Activated T-cell treated with anti-CD3 and anti-CD28 coated beads for 1 hour (primary cell): ENCODE measurements at regions not wholly inside any gene's neighbourhood (a gene's known extent, or its start where the extent isn't known, plus 50 kb on each side); places are given as distances from the start of the nearest gene placed in this dataset.

ENCODE experiments used
- DNase-seq: peaks from one replicate; pipeline ENCODE4 v3.0.0-alpha.2; 2020; ENCODE audit warnings: low read depth

DNA sequence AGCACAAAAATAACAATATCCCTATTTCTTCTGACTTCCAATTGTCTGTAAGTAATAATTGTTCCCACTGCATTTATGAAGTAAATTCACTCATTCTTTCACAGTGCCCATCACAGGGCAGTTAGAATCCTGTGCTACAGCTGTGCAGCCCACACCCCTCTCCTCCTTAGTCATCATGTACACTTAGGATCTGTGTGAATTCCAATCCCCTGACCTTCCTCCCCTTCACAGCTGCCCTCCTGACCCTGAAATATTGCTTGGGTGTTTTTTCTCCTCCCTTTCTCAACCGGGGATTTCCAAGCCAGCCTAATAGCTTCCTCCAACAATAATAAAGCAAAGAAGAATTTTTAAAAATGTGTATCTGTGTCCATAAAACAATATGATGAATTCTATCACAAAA, 91.5 kb upstream of the BEND6 start:
- DNase-seq, result no peak

DNA sequence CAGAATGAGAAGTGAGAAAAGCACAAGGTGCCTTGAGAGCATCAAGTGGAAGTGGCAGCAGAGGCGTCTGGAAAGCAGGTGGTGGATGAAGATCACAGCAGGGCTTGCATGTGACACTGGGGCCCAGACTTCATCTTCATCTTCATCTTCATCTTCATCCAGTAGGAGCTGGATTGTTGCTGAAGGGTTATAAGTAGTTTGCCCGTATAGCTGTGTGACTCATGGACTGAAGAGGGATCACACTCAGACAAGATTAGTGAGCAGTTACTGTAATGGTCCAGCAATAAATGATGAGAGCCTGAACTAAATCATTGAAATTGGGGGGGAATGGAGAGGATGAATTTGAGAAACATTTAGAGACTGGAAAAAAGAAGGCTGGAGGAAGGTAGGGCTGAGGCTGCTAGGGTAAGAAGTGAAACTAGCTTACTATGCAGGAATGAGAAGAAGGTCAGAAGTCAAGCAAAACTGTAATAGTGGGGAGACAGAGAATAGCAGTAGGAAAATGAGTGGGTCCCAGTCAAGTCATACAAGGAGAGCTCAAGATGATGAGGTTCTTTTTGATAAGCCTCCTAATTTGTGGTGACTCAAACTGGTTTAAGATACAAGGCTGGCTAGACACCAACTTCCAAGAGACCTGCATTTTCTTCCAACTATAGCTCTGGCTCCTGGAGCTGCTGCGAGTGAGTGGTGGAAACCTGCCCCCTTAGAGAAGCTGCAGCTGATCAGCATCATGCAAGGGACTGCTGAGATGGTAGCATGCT, 92.3 kb upstream of the BEND6 start:
- DNase-seq, result no peak

DNA sequence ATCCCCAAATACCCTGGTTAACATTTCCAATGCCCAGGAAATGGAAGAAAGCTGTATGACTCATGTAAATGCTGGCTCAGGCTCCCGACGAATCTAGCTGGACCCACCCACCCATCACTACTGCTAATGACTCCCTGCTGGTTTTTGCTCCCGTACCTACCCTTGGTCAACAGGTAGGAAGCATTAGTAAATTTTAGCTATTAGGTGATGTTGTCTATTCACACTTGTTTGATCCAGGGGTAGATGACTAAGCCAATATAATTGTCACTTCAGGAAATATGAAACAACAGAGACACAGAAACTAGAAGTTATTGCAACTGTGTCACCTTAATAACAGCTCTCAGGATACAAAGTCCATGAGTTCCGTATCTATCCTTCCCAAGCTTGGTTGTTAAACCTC, 94.4 kb upstream of the BEND6 start:
- no peak for DNase-seq

DNA sequence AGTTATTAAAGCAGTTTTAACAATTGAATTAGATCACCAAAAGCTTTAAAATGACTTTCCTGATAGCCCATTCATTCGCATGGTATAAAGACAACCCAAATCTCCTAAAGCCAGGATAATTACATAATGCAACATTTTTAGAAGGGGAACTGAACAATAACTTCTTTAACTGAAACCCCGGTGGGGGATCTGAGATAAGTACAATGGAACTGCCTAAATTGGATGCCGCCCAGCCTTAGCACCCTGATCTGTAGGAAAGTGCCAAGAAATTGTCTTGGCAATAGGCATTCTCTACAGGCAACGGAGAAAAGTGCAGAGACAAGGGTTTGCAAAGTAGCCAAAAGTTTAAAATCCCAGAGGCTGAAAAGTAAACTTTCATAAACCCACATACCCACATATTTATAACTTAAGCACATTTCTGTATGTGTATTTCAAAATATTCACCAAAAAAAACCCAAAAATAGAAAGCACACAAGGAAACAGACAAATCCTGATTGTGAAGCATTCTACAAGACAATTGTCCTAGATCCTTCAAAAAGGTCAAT, 98.8 kb upstream of the BEND6 start:
- no peak for DNase-seq

DNA sequence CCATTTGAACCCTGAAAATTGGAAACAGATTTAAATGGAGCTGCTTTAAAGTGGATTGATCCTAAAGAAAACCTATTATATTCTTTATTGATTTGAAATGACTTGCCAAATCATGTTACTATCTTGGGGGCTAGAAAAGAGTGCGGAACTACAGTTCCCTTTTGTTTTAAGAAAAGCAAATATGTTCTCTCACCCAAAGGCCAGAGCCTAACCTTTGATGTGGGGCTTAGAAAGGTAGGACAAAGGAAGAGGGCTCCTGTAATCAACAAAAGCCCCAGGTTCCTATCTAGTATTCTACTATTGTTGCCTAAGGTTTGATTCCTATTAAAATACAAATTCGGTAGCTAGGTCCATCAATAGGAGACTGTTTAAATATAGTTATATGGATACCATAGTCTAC, 100.8 kb upstream of the BEND6 start:
- no peak for DNase-seq

DNA sequence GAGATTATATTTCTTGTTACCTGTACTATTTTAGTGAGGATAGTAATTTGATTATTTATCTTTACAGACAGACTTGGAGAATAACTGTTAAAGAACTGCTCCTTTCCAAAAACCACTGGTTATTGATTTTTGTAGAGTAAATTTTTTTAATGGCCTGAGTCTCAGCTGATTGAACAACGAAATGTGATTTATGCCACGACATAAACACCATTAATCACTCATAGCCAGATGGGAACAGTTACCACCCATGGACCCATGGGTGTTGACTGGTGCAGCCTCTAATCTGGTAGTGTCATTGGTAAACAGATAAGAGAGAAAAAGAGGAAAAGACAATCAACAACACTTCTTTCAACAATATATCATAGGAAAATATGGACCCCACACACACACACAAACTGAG, 101.4 kb upstream of the BEND6 start:
- no peak for DNase-seq

DNA sequence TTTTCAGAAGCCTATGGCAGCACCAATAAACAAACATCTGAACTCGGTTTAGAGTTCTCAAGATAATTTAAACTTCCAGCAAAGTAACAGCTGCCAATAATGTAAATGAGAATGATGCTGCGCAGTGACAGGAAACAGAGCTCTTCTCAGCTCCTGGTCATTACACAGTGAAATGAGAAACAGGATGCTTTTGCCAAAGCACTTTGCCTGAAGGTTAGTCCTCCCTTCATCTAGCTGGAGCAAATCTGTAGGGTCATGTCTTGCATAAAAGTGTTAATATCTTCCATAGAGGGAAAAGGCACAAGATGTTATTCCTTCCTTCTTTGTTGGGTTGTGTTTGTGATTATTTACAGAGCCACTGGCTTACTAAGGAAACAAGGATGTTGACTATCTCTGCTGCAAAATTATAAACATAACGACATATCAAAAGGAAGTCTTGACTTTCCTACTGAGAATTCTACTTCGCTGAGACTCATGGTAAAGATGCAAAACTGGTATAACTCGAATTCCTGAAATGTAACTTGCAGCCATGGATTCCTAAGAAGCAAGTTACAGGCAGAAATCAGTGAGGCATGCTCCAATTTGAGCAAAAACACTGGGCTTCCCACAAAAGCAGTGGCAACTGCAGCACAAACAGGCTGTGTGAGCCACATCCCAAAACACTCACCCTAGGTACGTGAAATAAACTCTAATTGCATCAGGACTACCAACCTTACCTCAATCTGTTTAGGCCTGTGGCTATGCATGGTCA, 102.5 kb upstream of the BEND6 start:
- no peak for DNase-seq

DNA sequence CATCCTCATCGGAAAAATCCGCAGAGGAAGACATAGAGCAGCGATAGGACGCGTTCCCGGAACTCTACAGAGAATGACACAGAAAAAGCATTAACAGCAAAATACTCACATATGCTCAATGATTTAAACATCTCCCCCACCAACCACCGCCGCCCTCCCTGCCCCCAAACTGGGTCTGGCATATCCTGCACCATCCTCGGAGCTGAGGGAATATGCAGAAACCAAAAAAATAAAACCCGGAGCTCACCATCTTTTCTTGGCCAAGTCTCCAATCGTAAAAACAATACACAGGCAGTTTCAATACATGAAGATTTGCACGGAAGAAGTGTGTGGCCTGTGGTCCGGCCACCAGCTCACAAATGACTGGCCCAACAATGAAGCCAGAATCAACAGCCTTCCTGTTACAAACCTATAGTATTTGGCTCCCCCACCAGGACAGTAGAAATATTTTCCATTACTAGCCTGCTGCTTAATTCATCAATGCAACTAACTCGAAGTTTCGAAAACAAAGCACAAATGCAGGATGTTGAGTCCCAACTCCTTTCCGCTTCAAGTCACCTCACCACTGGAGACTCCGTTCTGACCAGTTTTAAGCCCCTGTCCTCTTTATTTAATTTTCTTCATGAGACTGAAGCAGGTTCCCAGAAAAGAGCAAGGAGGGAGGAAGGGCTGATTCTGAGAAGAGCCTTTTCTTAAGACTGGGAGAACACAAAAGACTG, 103.2 kb upstream of the BEND6 start:
- DNase-seq, result no peak

DNA sequence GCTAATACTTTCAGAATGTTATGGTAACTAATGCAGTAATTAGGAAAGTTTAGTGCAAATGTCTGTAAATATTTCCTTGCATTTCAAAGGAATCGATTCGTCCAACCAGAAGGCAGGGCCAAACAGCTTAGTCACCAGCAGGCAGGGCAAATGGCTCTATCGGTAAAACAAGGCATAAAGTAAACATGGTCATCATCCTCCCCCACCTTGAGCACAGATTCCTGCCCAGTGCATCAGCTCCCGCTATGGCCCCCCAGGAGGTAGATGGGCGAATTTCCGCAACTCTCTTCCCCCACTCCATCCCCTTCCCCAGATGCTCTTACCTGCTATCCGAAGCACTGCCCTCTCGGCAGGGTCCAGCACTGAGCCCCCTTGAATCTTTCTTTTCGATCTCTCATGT, 103.8 kb upstream of the BEND6 start:
- DNase-seq, result no peak

DNA sequence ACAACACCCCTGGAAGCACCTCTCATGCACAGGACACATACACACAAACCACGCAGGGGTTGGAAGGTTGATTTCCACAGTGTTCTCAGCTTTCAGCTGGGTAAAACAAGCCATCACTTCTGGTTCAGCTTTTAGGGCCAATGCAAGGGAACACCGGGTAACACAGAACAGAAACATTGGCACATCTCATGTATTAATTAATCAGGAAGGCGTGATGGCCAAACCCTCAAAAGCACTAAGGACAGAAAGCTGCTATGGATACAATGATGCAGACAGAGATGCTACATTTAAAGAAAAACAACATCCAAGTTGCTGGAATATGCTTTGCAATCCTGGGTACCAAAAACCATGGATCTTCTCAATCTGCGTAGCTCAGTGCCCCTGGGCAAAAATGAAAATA, 104.3 kb upstream of the BEND6 start:
- no peak for DNase-seq

DNA sequence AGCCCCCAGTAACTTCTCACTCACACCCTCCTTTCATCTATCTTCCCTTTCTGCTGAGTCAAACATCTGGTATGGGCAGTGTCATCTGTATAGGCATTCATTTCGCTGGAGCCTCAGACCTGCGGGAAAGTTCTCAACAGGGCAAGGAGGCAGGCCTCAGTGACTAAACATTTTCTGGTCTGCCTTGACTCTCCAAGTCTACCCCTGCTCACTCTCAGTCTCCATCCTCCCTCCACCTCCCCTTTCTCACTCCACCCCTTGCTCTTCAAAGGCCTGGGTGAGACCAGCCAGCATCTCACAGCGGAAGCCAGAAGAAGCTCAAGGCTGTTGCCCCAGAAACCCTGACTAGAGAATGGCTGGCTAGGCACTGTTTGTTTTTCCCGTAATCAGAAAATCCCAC, 105.0 kb upstream of the BEND6 start:
- DNase-seq, result no peak

DNA sequence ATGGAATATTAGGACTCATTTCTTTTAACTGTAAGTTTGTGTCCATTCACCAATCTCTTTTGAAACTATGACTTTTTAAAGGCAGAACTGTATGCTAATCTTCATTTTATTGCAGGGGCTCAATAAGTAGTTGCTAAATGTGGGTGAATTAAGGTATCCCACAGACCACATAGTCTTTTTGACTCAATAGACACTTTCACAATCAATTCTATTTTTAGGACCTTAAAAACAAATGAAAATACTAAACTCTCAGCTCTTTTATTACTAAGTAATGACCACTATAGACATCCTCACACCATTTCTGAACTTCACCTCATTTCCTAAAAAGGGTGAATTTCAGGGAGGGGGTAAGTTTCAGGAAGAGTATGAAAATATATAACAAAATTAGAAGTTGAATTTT, 106.8 kb upstream of the BEND6 start:
- no peak for DNase-seq

DNA sequence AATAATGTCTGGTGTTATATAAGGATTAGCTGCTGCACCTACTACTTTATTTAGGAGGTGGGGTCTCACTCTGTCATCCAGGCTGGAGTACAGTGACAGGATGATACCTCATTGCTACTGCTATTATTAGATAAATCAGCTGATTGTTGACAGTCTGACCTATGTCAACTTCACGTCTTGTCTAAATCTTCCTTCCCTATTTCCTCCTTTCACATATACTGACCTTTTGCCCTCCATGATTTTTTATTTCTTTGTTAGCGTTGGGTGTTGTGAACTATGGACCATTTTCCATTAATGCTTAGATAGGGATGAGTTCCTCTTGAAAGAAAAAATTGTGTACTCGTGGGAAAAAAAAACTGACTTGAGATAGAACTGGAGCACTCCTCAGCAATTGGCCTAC, 109.9 kb upstream of the BEND6 start:
- DNase-seq, result no peak

DNA sequence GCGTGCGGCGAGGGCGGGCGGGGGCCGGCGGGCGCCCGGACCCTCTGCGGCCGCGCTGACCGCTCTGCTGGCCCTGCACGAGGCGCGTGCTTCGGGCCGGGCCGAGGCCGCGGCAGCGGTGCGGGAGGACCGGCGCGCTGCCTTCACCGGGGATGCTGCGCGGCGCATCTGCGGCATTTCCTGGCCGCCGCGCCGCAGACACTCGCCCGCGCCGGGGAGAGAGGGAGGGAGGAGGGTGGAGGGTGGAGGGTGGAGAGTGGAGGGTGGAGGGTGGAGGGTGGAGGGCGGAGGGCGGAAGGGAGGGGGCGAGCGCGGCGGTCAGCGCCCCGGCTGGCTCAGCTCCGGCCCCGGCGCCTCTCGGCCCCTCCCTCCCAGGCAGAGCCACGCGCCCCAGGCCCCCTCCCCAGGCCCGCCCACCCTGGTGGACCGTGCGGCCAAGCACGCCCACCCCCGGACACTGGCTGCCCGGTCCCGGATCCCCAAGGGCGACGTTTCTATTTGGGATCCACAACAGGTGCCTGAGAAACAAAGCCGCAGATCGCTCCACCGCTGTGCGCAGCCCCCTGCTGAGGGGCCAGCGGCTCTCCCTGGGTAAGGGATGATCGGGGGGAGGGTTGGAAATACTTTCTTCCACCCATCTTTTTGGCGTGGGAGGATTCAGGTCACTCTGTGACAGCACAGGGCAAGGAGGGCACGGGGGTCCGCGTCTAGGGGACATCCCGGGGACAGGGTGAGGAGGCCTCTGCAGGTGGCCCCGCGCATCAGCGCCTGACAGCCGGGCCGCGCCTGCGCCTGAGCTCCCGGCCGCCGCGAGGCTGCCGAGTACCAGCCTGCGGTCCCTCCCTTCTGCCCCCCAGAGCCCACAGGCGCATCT, 111.2 kb upstream of the BEND6 start:
- peak; percentile 17 for DNase-seq

DNA sequence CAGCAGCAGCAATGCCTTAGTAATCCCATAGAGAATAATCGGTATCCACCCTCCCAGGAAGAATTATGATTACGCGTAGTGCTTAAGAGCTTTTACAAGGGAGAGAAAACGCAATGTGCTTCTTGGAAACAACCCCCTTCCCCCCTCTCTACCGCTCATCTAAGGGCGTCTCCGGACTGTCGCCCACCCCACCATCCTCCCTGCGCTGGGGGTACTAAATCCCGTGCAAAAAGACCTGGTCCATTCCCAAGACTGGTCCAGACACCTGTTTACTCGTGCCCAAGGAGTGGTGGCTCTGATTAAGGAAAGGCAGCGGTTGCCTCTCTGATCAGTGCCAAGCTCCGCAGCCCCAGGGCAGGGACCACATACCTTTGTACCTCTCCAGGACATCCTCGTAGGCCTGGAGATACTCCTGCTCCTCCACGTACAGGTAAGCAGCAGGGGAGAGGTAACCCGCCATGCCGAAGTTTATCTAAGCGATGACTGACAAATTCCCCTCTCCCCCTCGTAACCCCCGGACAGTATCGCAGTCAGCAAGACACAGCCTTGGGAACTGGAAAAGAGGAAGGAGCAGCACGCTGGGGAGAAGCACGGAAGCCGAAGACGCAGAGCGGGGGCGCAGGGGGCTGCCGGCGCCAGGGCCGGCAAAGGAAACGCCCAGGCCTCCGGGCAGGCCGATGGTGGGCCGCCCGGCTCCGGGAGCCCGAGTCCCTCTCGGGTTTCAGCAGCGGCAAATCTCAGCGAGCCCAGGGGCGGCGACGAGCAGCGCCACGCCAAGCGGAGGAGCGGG, 112.0 kb upstream of the BEND6 start:
- DNase-seq, result no peak

DNA sequence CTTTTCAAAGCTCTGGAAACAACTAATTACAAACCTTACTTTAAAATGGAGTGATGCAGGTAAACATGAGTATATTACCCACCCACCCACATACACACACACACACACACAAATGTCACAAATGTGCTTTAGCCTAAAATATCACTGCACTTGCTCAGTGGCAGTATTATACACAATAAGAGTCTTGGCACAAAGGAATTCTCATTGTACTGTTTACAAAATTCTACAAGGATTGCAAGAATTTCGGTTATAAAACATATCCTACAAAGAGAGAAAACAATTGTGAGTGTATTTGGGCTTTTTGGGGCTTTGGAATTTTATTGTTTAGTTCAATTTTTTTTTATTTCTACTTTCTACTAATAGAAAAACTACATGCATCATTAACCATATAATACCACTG, 113.2 kb upstream of the BEND6 start:
- no peak for DNase-seq

DNA sequence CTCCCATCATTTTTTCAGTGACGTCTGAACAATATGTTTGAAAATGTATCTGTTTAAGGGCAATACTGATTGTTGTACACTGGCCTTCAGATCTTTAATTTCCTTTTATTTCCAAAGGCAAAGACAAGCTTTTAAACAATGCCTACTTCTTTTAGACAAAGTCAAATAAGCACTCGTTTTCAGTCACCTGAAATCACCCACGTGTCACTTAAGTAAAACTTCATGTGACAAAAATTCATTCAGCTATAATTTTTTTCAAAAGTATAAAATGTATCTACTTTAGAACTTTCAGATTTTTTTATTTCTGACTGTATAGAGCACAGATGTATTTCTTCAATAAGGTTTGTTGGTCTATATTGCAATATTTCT, 113.5 kb upstream of the BEND6 start:
- no peak for DNase-seq

DNA sequence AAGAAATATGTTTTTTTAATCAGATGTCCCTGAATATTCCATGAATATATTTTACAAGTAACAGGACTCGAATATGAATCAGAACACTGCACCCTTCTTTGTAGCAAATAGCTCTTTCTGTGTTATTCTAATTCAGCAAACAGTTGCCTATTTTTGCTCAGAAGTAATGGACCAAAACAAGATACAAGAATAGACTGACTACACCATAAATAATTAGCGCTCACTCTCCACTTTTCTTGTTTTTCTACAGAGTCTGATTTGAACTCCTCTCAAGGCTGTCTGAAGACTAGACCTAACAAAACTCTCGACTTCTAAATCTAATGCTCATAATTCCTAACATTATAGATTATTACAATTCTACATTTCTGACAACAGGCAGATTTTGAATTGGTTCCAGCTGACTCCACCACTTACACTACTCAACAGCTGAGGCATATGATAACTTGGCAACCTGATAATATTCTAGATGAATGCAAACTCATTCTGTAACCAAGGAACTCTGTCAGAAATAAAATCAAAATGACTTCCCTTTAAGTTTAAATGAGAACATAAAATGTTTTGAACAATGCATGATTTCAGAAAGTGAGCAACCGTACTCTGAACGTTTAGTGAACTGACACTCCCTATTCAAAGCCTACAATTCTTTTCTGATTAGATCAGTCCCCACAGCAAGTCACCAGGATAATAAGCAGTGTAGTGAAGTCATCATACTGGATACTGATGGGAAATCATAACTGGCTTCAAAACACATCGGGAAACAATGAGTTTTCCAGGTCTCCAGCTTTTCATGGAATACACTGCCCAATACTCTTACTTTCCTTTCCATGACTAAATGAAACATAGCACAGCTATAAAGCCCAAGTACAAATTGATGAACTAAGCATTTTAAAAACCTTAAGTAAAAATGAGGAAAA, 114.2 kb upstream of the BEND6 start:
- no peak for DNase-seq

DNA sequence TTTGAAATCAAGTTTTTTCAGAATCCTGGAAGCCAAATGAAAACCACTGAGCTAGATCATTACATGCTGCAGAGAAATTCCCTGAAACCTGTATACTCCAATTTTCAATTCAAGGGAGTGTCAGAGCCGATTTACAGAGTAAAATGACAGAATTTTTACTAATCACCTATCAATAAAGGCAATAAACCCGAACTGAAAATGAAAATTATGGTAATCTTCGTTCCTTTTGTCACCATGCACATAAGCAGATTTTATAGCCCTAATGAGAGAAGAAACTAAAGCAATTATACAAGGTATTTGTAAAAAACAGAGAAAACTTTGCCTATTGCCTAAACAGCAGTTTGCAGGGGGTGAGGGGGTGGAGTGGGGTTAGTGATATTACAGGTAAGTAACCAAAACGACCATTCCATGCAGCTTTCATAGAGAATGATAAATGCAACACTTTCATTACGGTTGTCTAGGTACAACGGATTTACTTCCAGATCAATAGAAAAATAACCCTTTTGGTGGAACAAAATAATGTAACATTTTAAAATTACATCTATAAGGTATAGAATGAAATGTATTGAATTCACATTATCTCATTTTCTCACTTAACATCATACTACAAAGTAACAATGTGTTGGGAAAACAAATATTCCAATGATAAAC, 115.2 kb upstream of the BEND6 start:
- DNase-seq, result no peak

DNA sequence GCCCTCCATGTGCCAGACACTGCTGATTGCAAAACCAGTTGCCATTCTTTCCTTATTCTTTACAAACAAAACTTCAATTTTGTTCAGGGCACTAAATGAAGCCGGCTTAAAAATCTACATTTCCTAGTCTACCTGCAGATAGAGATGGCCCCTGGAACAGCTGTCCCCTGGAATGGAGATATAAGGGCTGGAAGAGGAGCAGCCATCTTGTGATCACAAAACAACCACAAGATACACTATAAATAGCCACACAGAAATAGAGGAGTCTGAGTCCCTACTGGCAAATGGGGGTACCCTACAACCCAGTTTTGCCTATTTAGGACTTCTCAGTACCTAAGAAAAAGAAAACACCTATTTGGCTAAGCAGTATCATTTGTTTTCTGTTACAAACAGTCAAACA, 115.9 kb upstream of the BEND6 start:
- no peak for DNase-seq
